ENCODE measurements at regions not wholly inside any gene's neighbourhood (a gene's known extent, or its start where the extent isn't known, plus 50 kb on each side); places are given as distances from the start of the nearest gene placed in this dataset.

DNA sequence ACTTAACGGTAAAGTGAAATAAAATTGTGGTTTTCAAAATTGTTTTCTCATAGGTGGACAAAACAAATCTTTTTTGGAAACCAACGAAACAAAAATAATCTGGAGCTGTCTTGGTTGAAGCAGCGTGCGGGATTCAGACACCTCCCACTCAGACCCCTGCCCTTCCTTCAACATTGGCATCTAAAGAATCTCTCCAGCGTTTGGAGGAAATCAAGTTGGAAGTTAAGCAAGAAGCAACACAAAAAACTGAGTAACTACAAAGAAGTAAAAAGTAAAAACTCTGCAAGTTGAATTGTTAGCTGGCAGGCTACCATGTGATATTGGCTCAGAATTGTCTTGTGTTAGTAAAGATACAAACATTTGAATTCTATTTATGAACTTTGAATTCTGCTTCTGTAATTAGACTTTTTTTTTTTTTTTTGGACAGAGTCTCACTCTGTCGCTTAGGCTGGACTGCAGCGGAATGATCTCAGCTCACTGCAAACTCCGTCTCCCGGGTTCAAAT is 361.0 kb upstream of the PMFBP1 start:
- Histone ChIP-seq H4K20me1 (ENCODE audit: insufficient read depth) (no peaks in the 10 kb centered on the region), H3K36me3 (ENCODE audit: insufficient read depth, low read length) (no peaks in the 10 kb centered on the region), H3K9me3 (ENCODE audit: low read length) (no peaks in the 10 kb centered on the region), H3K27ac (ENCODE audit: low read length) (no peak overlapping the region), H2AFZ (ENCODE audit: low read depth, low read length) (no peak overlapping the region), H3K4me3 (ENCODE audit: low read length) (no peak overlapping the region), H3K4me2 (ENCODE audit: low read length) (no peak overlapping the region), H3K27me3 (ENCODE audit: insufficient read depth, low read depth, low read length) (no peaks in the 10 kb centered on the region), H3K9me2 (ENCODE audit: insufficient read depth, low read length) (no peaks in the 10 kb centered on the region), H3K79me2 (replicated peaks; ENCODE audit: insufficient read depth, low read length) (no peaks in the 10 kb centered on the region), H3K9ac (ENCODE audit: low read length) (no peak overlapping the region), H3F3A (ENCODE audit: insufficient read depth, low read length, poor library complexity, severe bottlenecking) (no peaks in the 10 kb centered on the region)
- TF ChIP-seq POLR2AphosphoS5 (IDR thresholded peaks at IDR 0.05) (no peak), SMC3 (conservative IDR thresholded peaks at IDR 0.05; ENCODE audit: poor library complexity) (no peak), EP300 (conservative IDR thresholded peaks at IDR 0.05; ENCODE audit: poor library complexity, severe bottlenecking) (no peak), TAF1 (IDR thresholded peaks at IDR 0.05; ENCODE audit: low read depth) (no peak), EZH2 (IDR thresholded peaks at IDR 0.05; ENCODE audit: borderline replicate concordance, insufficient read depth, low read length, poor library complexity, severe bottlenecking) (no peak), RAD21 (conservative IDR thresholded peaks at IDR 0.05) (no peak), MXI1 (conservative IDR thresholded peaks at IDR 0.05; ENCODE audit: poor library complexity, severe bottlenecking) (no peak)
- TF ChIP-seq, protein P1, sequence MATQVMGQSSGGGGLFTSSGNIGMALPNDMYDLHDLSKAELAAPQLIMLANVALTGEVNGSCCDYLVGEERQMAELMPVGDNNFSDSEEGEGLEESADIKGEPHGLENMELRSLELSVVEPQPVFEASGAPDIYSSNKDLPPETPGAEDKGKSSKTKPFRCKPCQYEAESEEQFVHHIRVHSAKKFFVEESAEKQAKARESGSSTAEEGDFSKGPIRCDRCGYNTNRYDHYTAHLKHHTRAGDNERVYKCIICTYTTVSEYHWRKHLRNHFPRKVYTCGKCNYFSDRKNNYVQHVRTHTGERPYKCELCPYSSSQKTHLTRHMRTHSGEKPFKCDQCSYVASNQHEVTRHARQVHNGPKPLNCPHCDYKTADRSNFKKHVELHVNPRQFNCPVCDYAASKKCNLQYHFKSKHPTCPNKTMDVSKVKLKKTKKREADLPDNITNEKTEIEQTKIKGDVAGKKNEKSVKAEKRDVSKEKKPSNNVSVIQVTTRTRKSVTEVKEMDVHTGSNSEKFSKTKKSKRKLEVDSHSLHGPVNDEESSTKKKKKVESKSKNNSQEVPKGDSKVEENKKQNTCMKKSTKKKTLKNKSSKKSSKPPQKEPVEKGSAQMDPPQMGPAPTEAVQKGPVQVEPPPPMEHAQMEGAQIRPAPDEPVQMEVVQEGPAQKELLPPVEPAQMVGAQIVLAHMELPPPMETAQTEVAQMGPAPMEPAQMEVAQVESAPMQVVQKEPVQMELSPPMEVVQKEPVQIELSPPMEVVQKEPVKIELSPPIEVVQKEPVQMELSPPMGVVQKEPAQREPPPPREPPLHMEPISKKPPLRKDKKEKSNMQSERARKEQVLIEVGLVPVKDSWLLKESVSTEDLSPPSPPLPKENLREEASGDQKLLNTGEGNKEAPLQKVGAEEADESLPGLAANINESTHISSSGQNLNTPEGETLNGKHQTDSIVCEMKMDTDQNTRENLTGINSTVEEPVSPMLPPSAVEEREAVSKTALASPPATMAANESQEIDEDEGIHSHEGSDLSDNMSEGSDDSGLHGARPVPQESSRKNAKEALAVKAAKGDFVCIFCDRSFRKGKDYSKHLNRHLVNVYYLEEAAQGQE (IDR thresholded peaks at IDR 0.05; ENCODE audit: borderline replicate concordance), result no peak
- TF ChIP-seq, protein P2, sequence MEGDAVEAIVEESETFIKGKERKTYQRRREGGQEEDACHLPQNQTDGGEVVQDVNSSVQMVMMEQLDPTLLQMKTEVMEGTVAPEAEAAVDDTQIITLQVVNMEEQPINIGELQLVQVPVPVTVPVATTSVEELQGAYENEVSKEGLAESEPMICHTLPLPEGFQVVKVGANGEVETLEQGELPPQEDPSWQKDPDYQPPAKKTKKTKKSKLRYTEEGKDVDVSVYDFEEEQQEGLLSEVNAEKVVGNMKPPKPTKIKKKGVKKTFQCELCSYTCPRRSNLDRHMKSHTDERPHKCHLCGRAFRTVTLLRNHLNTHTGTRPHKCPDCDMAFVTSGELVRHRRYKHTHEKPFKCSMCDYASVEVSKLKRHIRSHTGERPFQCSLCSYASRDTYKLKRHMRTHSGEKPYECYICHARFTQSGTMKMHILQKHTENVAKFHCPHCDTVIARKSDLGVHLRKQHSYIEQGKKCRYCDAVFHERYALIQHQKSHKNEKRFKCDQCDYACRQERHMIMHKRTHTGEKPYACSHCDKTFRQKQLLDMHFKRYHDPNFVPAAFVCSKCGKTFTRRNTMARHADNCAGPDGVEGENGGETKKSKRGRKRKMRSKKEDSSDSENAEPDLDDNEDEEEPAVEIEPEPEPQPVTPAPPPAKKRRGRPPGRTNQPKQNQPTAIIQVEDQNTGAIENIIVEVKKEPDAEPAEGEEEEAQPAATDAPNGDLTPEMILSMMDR (IDR thresholded peaks at IDR 0.05; ENCODE audit: poor library complexity, severe bottlenecking), result no peak

DNA sequence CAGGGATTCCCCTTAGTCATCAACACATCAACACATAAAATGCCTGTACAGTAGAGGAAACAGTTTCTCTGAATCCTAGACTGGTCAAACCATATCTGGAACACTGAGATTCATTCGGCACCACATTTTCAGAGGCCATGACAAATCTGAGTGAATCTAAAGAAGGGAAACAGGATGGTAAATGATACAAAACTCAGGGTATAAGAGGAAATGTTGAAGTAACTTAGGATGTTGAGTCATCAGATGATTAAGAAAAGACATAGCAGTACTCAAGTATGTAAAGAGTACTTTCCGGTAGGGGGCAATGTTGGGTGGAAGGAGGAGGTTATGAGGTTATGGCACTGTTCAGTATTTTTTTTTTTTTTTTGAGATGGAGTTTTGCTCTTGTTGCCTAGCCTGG is 358.5 kb upstream of the PMFBP1 start:
- H3K27ac ChIP-seq (ENCODE audit: low read length), result no peak overlapping the region
- H3K9me3 ChIP-seq (ENCODE audit: low read length), result no peaks in the 10 kb centered on the region
- H3K27me3 ChIP-seq (ENCODE audit: insufficient read depth, low read depth, low read length), result no peaks in the 10 kb centered on the region
- no peak overlapping the region for H3K4me3 ChIP-seq (ENCODE audit: low read length)
- no peaks in the 10 kb centered on the region for H4K20me1 ChIP-seq (ENCODE audit: insufficient read depth)
- no peaks in the 10 kb centered on the region for H3K9me2 ChIP-seq (ENCODE audit: insufficient read depth, low read length)
- no peaks in the 10 kb centered on the region for H3K36me3 ChIP-seq (ENCODE audit: insufficient read depth, low read length)
- no peaks in the 10 kb centered on the region for H3F3A ChIP-seq (ENCODE audit: insufficient read depth, low read length, poor library complexity, severe bottlenecking)
- no peak overlapping the region for H3K4me2 ChIP-seq (ENCODE audit: low read length)
- no peak overlapping the region for H2AFZ ChIP-seq (ENCODE audit: low read depth, low read length)
- TF ChIP-seq TAF1 (IDR thresholded peaks at IDR 0.05; ENCODE audit: low read depth), result no peak
- TF ChIP-seq EP300 (conservative IDR thresholded peaks at IDR 0.05; ENCODE audit: poor library complexity, severe bottlenecking), result no peak
- no peak for TF ChIP-seq EZH2 (IDR thresholded peaks at IDR 0.05; ENCODE audit: borderline replicate concordance, insufficient read depth, low read length, poor library complexity, severe bottlenecking)
- H3K9ac ChIP-seq (ENCODE audit: low read length), result no peak overlapping the region
- H3K79me2 ChIP-seq (replicated peaks; ENCODE audit: insufficient read depth, low read length), result no peaks in the 10 kb centered on the region
